Epithelial cell of proximal tubule (primary cell): ENCODE measurements at regions not wholly inside any gene's neighbourhood (a gene's known extent, or its start where the extent isn't known, plus 50 kb on each side); places are given as distances from the start of the nearest gene placed in this dataset.

Experiments used
- DNase-seq: peaks from one replicate; pipeline ENCODE4 v3.0.0-alpha.2; 2011; ENCODE audit warnings: low read depth
- H3K4me3 ChIP-seq: 2 replicates; pipeline ENCODE4 v1.5.1; 2011; ENCODE audit warnings: low read depth, mild to moderate bottlenecking, low read length
- CTCF ChIP-seq: conservative IDR thresholded peaks from 2 replicates; pipeline ENCODE4 v1.5.1; 2012; ENCODE audit warnings: low read depth, mild to moderate bottlenecking, low read length

DNA sequence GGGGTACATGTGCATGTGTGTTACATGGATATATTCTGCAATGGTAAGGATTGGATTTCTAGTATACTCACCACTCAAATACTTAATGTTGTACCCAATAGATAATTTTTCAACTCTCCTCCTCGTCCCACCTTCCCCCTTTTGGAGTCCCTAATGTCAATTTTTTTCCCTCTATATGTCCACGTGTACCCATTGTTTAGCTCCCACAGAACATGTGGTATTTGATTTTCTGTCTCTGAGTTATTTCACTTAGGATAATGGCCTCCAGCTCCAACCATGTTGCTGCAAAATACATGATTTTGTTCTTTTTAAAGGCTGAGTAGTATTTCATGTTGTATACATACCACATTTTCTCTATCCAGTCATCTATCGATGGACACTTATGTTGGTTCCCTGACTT is 97.2 kb upstream of the TMTC1 start:
- no peak for DNase-seq
- no peak overlapping the region for H3K4me3 ChIP-seq
- TF ChIP-seq CTCF: no peak

- no peak overlapping the region for H3K4me3 ChIP-seq
- TF ChIP-seq CTCF: no peak
- DNase-seq: no peak
Observed at GRCh38 chr12:29879606-29880308, 96.0 kb upstream of the TMTC1 start.

- H3K4me3 ChIP-seq: no peak overlapping the region
- no peak for TF ChIP-seq CTCF
- DNase-seq: no peak
Observed at GRCh38 chr12:29869946-29870345, 86.2 kb upstream of the TMTC1 start.

DNA sequence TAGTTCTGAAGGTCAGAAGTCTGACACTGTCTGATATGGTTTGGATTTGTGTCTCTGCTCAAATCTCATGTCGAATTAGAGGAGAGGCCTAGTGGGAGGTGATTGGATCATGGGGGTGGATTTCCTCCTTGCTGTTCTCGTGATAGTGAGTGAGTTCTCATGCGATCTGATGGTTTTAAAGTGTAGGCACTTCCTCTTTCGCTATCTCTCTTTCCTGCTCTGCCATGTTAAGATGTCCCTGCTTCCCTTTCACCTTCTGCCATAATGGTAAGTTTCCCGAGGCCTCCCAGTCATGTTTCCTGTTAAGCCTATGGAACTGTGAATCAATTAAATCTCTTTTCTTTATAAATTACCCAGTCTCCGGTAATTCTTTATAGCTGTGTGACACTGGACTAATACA is 84.1 kb upstream of the TMTC1 start:
- DNase-seq: no peak
- H3K4me3 ChIP-seq: no peak overlapping the region
- TF ChIP-seq CTCF: no peak

- no peak overlapping the region for H3K4me3 ChIP-seq
- TF ChIP-seq CTCF: no peak
- no peak for DNase-seq
Observed at GRCh38 chr12:29863665-29864064, 79.9 kb upstream of the TMTC1 start.

GRCh38 chr12:29858270-29858786 is 74.6 kb upstream of the TMTC1 start:
- DNase-seq: no peak
- H3K4me3 ChIP-seq: no peak overlapping the region

More at GRCh38 chr12:29858270-29858786, 74.6 kb upstream of the TMTC1 start:
- TF ChIP-seq CTCF: no peak
